GM19467 (cell line): ENCODE measurements at regions not wholly inside any gene's neighbourhood (a gene's known extent, or its start where the extent isn't known, plus 50 kb on each side); places are given as distances from the start of the nearest gene placed in this dataset.

Experiments used
- ATAC-seq: cut with Tn5 transposase; IDR thresholded peaks from one replicate; pipeline ENCODE4 v1.9.1; 2021; ENCODE audit warnings: mild to moderate bottlenecking, moderate library complexity; ENCODE audit not compliant: unreplicated experiment

DNA sequence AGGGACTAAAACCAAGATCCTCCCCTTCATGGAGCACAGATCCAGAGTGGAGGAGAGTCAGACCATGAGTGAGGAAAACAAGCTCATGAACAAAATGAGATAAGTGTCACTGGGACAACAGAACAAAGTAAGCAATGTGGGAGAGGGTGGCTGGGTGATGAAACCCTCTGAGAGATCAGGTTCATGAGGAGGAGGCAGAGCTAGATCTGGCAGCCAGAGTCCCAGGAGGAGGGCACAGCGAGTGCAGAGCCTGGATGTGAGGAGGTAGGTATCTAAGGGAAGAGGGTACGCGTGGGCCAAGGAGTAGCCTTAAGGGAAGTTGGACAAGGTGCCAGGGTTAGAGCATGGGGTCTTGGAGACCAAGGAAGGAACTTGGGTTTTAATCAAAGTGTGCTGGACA lies 1311.9 kb downstream of the UQCRFS1 start:
- ATAC-seq = no peak

DNA sequence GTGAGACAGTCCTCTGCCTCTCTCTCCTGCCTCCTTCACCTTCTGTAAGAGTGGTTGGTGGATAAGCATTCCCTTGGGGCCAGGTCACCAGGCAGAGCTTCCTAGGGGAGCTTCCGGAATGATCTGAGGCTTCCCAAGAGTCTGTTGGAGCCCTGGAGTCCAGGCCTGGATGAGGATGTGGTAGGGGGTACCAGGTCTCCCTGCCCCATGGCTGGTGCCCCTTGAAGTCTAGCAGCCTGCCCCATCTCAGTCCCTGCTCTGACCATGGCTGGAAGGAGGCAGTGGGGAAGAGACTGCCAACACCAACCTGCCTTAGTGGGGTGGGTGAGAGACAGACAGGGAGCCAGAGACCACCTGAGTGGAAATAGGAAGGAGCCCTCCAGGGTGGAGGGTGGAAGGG lies 1316.9 kb downstream of the UQCRFS1 start:
- no peak for ATAC-seq

DNA sequence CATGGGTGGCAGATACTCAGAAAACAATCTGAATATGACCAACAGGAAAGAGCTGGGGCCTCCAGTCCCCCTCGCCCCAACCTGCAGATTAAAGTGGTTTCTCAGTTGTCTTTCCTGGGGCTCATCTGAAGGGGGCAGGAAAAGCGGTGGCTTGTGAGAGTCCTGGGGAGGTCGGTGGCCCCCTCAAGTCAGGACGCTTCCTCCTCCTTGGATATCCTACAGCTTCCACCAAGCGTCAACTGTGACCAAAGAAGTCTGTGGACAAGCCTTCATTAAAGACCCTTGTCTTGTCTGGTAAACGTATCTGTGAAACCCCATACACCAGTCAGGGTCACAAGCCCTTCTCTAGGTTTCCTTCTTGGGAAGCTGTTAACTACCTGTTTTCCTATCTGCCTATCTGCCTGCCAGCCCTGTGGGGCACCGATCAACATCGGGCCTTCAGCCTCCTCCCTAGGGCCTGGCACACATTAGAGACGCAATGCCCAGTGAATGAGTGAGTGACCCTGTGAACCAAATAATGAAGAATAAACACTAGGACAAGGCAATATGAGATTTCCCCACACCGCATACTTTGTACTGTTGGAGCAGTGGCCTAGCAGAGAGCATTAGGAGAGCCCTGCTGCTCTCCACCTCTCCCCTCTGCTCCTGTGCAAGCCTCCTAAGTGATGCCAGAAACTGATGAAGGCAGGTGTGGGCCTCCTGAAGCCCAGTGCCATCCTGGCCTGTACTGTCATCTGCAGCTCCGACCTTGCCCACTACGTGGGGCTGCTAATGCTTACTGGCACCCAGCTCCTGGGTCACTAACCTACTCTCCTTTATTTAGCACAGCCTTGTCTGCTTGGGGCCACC lies 1317.8 kb downstream of the UQCRFS1 start:
- ATAC-seq = no peak

DNA sequence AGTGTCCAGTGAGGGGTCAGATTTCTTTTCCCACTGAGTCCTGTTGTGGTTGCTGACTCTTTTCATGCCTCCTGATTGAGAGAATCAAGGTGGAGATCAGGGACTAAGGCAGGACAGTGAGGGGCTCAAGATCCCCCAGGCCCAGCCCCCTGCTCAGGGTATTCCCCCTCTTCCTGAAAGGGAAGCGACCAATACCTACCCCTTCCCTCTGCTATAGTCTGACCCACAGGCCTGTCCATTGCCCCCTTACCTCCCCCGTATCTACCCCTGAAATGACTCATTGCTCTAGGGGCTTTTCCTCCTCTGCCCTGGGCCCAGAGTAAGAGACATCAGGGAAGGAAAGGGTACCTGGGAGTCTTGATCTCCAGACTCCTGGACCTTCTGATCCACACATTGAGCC lies 1320.5 kb downstream of the UQCRFS1 start:
- ATAC-seq = no peak

DNA sequence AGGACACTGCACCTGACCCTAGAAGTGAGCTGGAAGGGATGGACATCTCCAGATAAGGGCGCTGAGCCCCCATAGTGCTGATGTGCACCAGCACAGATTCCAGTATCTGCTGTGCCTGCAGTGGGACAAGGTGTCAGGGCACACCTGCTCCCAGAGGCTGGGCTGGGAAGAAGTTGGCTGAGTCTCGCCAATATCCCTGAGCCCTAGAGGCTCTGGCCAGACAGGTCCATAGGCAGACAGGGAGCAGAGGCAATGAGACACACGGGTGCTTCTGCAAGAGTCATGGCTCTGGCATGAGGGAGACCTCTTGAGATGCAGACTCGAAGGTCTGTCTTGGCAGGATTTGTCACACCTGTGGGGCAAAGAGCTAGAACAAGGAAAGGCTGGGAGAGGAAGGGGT lies 1321.5 kb downstream of the UQCRFS1 start:
- ATAC-seq = no peak

DNA sequence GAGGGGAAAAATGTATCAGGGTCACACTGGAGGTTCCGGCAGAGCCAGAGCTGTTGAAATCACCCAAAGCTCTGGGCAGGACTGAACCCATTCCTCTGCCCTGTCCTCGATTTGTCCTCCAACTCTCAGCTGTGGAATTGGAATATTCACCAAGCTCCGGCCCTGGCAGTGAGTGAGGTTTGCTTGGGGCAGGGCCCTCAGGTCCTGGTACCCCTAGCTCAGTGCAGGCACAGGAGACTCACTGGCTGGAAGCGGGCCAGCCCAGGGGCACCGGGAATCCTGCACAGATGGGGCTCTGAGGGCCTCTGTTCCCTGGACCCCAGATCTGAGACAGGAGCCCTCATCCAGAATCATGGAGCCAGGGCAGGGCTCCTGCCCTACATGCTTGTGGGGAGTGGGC lies 1322.3 kb downstream of the UQCRFS1 start:
- ATAC-seq = no peak

DNA sequence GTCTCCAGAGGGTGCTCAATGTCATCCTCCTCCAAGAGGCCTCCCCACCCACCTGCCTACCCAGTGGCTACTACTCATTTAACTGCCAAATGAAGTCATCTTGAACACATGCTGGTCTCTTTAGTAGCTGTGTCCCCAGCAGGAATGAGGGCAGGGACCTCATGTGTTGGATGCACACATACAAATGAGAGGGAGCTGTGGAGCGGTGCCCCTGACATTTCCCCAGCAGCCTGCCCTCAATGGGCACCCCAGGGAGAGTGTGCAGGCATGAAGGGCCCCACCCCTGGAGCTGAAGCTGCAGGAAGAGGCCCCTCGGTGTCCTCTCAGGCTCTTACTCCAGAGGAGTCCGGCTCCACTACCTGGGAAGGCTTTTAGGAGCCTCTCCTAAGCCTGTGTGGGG lies 1322.7 kb downstream of the UQCRFS1 start:
- no peak for ATAC-seq

DNA sequence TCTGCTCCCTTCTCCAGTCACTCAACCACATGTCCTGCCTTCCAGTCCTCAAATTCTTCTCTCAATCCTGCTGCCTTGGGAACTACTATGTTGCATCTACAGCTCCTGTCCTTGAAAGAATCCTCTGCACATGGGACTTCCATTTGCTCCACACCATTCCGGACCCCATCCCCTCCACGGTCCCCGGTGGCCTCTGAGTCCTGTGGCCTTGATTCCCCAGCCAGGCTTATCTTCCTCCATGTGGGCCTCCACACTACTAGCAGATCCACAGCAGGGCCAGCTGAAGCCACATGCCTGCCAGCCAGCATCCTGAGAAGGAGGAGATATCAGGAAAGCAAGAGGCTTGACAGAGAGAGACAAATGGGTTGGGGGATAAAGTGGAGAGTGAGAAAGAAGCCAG lies 1323.8 kb downstream of the UQCRFS1 start:
- no peak for ATAC-seq

DNA sequence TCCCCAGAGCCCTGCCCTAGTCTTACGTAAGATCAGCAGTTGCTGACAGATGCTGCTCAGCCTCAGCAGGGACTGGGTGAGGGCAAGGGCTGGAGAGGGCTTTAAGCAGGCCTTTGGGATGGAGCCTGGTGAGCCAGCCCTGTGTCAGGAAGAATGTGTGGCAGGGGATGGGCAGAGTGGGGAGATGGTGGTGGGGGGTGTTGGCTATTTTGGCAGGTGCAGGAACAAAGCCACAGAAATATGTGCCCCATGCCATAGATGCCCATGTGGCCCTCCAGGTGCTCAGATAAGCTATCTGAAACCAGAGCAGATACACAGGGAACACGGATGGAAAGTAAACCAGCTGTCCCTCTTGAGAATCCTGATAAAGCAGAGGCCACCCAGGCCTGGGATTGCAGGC lies 1325.0 kb downstream of the UQCRFS1 start:
- ATAC-seq = no peak

DNA sequence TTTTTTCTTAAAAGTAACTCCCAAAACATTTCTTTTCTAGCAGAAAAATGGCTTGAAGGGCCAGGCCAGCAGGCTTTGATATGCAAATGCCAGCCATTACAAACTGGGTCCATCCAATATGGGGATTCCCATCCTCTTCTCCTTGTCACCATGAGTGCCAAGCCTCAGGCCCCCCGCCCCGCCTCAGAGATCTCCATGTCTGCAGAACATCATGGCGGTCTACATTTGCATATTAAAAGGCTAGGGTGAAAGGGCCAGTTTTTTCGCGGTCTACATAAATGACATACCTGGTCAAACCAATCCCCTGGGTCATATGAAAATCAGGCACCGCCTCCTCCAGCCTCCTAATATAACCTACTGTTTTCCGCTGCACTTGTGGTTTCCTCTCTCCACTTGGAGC lies 1327.6 kb downstream of the UQCRFS1 start:
- no peak for ATAC-seq

DNA sequence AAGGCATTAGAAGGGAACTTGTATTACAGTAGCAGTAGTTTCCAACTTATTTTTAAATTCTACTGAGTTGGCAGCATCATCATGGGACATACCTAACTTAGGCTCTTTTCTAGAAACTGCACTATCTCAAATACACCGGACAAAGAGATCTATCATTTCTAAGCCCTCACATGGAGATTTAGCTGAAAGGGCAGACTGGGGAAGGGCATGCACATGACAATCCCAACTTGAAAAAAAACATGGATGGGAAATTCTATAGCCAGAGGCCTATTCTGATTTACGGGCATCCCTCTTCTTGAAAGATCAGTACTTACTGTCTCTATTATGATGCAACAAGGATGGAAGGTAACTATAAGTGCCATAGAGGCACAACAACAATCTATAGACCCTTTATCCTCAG lies 1328.6 kb downstream of the UQCRFS1 start:
- ATAC-seq = no peak

DNA sequence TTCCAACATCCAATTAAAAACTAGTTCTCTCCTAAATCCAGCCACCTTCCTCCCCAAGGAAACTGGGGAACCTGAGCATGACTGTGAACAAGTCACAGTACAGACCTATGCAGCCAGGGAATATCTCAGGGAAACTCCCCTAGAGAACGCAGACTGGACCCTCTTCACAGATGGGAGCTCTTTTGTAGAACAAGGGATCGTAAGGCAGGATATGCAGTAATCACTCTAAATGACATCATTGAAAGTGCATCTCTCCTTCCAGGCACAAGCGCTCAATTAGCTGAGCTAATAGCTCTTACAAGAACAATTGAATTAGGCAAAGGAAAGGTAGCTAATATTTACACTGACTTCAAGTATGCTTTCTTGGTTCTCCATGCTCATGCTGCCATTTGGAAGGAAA lies 1331.7 kb downstream of the UQCRFS1 start:
- no peak for ATAC-seq

DNA sequence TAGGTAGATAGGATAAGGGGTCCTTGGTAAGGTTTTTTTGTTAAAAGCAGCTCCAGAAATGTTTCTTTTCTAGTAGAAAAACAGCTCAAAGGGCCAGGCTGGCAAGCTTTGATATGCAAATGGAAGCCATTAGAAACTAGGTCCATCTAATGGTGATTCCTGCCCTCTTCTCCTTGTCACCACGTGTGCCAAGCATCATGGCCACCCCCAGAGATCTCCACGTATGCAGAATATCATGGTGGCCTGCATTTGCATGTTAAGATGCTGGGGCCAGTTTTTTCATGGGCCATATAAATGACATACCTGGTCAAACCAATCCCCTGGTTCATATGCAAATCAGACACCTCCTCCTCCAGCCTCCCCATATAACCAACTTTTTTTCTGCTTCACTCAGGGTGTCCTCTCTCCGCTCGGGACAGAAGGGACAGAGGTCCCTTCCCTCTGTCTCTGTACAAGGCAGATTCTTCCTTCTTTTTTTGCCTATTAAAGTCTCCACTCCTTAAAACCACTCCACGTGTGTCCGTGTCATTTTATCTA lies 1335.9 kb downstream of the UQCRFS1 start:
- ATAC-seq = no peak

DNA sequence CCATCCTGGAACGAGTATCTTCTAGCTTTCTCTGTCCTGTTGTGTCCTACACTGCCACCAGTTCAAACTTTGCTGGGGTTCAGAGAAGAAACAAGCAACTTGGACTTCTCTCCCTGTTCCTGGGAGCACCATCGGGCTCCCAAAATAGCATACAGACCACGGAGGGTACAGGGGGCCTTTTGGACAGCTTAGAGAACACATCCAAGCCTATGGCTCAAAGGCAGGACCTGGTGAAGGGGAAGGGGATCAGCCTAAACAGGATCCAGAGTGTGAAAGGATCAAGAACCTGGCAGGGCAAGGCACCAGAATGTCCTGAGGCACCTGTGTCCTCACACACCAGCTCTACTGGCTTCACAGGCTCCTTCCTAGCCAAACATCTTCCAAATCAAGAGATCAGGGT lies 1336.5 kb downstream of the UQCRFS1 start:
- ATAC-seq = no peak

DNA sequence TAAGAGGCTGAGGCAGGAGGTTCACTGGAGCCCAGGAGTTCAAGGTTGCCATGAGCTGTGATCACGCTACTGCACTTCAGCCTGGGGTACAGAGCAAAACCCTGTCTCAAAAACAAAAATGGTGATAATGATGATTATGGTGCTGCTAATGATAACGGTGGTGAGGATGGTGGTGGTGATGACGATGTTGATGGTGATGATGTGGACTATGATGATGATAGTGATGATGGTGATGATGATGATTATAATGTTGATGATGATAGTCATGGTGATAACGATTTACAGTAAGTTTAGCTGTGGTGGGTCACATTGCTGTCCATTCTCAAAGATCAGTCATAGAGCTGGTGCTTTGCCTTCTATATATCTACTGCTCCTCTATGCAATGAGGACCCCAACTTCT lies 1340.6 kb downstream of the UQCRFS1 start:
- ATAC-seq = no peak

DNA sequence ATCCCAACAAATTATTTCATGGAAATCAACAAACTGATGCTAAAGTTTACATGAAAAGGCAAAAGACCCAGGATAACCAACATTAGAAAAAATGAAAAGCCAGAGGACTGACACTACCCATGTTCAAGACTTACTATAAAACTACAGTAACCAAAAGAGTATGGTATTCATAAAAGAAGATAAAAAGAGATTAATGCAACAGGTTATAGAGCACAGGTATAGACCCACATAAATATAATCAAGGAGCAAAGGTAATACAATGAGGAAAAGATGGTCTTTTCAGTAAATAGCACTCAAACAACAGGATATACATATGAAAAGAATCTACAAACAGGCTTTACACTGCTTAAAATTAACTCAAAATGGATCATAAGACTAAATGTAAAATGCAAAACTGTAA lies 1342.7 kb downstream of the UQCRFS1 start:
- no peak for ATAC-seq

DNA sequence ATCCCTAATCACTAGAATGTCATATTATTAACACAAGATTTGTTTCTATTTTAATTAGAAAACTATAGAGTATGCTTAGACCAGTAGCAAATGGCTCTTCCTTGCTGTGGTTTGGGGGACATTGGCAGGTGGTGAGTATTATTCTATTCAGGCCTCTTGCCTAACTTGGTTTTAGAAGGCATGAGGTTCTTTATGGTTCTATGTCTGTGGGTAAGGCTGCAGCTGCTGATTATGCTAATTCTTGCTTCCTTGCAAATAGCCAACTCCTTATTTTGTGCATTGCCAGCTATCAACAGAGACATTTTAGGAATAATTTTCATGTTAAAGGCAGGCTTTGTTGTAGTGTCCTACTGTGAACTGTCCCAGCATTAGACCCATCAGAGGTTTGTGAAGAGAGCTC lies 1344.9 kb downstream of the UQCRFS1 start:
- ATAC-seq = no peak

DNA sequence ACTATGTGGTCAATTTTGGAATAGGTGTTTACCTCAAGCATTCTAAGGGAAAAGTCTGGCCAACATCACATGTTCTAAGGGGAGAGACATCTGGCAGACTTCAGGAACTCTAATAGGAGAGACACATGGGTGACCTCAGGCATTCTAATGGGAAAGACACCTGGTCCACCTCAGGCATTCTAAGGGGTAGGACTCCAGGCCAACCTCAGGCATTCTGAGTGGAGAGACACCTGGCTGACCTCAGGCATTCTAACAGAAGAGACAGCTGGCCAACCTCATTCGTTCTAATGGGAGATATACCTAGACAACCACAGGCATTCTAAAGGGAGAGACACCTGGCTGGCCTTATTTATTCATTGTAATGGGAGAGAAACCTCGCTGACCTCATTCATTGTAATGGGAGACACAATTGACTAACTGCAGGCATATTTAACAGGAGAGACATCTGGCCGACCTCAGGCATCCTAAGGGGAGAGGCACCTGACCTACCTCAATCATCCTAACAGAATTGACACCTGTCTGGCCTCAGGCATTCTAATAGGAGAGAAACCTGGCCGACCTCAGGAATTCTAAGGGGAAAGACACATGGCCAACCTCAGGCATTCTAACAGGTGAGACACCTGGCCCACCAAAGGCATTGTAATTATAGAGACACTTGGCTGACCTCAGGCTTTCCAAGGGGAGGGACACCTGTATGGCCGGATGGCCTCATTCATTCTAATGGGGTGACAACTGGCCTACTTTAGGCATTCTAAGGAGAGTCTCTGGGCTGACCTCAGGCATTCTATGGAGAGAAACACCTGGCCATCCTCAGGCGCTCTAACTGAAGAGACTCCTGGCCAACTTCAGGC lies 1346.8 kb downstream of the UQCRFS1 start:
- ATAC-seq = no peak

DNA sequence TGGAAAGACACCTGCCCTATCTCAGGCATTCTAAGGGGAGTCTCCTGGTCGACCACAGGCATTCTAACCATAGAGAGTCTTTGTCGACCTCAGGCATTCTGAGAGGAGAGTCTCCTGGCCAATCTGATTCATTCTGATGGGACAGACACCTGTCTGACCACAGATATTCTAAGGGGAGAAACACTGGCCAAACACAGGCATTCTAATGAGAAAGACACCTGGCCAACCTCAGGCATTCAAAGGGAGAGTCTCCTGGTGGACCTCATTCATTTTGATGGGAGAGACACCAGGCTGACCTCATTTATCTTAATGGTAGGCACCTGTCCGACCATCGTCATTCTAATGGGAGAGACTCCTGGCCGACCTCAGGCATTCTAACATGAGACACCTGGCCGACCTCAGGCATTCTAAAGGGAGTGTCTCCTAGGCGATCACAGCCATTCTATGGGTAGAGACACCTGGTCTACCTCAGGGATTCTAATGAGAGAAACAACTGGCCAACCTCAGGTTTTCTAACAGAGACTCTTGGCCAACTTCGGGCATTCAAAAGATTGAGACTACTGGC lies 1351.5 kb downstream of the UQCRFS1 start:
- no peak for ATAC-seq

DNA sequence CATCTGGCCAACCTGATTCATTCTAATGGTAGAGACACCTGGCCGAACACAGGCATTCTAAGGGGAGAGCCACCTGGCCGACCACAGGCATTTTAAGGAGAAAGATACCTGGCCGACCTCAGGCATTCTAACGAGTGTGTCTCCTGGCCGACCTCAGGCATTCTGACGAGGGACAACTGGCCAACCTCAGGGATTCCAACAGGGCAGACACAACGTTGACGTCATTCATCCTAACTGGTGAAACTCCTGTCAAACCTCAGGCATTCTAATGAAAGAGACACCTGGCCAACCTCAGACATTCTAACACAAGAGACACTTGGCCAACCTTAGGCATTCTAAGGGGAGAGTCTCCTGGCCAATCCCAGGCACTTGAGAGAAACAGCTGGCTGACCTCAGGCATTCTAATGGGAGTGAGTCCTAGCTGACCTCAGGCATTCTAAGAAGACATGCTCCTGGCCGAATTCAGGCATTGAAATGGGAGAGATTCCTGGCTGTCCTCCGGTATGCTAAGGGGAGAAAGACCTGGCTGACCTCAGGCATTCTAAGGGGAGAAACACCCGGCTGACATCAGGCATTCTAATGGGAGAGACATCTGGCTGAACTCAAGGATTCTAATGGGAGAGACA lies 1352.5 kb downstream of the UQCRFS1 start:
- ATAC-seq = no peak

DNA sequence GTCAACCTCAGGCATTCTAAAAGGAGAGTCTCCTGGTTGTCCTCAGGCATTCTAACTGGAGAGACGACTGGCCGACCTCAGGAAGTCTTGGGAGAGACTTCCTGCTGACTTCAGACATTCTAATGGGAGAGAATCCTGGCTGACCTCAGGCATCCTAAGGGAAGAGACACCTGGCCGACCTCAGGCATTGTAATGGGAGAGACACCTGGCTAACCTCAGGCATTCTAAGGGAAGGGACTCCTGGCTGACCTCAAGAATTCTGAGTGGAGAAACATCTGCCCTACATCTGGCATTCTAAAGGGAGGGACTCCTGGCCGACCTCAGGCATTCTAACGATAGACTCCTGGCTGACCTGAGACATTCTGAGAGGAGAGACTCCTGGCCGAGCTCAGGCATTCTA lies 1353.3 kb downstream of the UQCRFS1 start:
- no peak for ATAC-seq
